ENCODE measurements at regions not wholly inside any gene's neighbourhood (a gene's known extent, or its start where the extent isn't known, plus 50 kb on each side); places are given as distances from the start of the nearest gene placed in this dataset.

GRCh38 chr5:117380316-117380715 lies 805.7 kb upstream of the SEMA6A start:
- no peak for TF ChIP-seq FOXK2 (IDR thresholded peaks at IDR 0.05)
- no peak for TF ChIP-seq SP1 (IDR thresholded peaks at IDR 0.05)
- no peak for TF ChIP-seq LEF1 (IDR thresholded peaks at IDR 0.05; ENCODE audit: borderline replicate concordance)
- TF ChIP-seq ELF4 (IDR thresholded peaks at IDR 0.05): no peak
- TF ChIP-seq PKNOX1 (IDR thresholded peaks at IDR 0.05): no peak
- no peak for TF ChIP-seq SUZ12 (IDR thresholded peaks at IDR 0.05)
- TF ChIP-seq HDGF (IDR thresholded peaks at IDR 0.05; ENCODE audit: borderline replicate concordance): no peak
- no peak for TF ChIP-seq FOXM1 (IDR thresholded peaks at IDR 0.05; ENCODE audit: borderline replicate concordance)
- TF ChIP-seq ZNF384 (IDR thresholded peaks at IDR 0.05): no peak
- no peak for TF ChIP-seq BHLHE40 (IDR thresholded peaks at IDR 0.05; ENCODE audit: borderline replicate concordance)
- TF ChIP-seq TARDBP (IDR thresholded peaks at IDR 0.05): no peak
- no peak for TF ChIP-seq FOXA1 (IDR thresholded peaks at IDR 0.05)

Data from HEK293T (cell line).